ENCODE measurements at regions not wholly inside any gene's neighbourhood (a gene's known extent, or its start where the extent isn't known, plus 50 kb on each side); places are given as distances from the start of the nearest gene placed in this dataset.

GRCh38 chr3:161576311-161576710, 79.7 kb downstream of the OTOL1 start:
- no peak for TF ChIP-seq CTCF (IDR thresholded peaks at IDR 0.05)
- TF ChIP-seq EP300 (IDR thresholded peaks at IDR 0.05): no peak
- no peak for TF ChIP-seq POLR2AphosphoS5 (IDR thresholded peaks at IDR 0.05)
- TF ChIP-seq POLR2A (IDR thresholded peaks at IDR 0.05): no peak
